IMR-90 (cell line): ENCODE measurements at regions not wholly inside any gene's neighbourhood (a gene's known extent, or its start where the extent isn't known, plus 50 kb on each side); places are given as distances from the start of the nearest gene placed in this dataset.

ENCODE experiments used
- BHLHE40 ChIP-seq: fragments of 150-350 bp; IDR thresholded peaks from 2 replicates; pipeline ENCODE4 v1.6.1; 2016; ENCODE audit warnings: mild to moderate bottlenecking, low read depth, low read length
- CEBPB ChIP-seq: IDR thresholded peaks from 2 replicates; pipeline ENCODE4 v1.6.1; 2012; ENCODE audit warnings: low read depth, low read length, improper control_type of control experiment
- CTCF ChIP-seq: conservative IDR thresholded peaks from 2 replicates; pipeline ENCODE4 v1.5.1; 2012; ENCODE audit warnings: mild to moderate bottlenecking, low read depth, low read length, improper control_type of control experiment
- ELK1 ChIP-seq: fragments of 150-350 bp; IDR thresholded peaks from 2 replicates; pipeline ENCODE4 v1.6.1; 2016; ENCODE audit warnings: low read depth, mild to moderate bottlenecking, low read length, moderate library complexity, borderline replicate concordance
- FOS ChIP-seq: fragments of 150-350 bp; IDR thresholded peaks from 2 replicates; pipeline ENCODE4 v1.6.1; 2016; ENCODE audit warnings: low read depth, low read length
- MAFK ChIP-seq: IDR thresholded peaks from 2 replicates; pipeline ENCODE4 v1.6.1; 2012; ENCODE audit warnings: low read depth, low read length, improper control_type of control experiment
- MAZ ChIP-seq: IDR thresholded peaks from 2 replicates; pipeline ENCODE4 v1.6.1; 2012; ENCODE audit warnings: low read depth, mild to moderate bottlenecking, low read length, improper control_type of control experiment, moderate library complexity, borderline replicate concordance
- NFE2L2 ChIP-seq: fragments of 150-350 bp; IDR thresholded peaks from 2 replicates; pipeline ENCODE4 v1.6.1; 2016; ENCODE audit warnings: low read depth, mild to moderate bottlenecking, low read length
- POLR2A ChIP-seq: IDR thresholded peaks from 2 replicates; pipeline ENCODE4 v1.6.1; 2012; ENCODE audit warnings: mild to moderate bottlenecking, low read depth, low read length
- RAD21 ChIP-seq: IDR thresholded peaks from 2 replicates; pipeline ENCODE4 v1.6.1; 2012; ENCODE audit warnings: low read length, improper control_type of control experiment
- RCOR1 ChIP-seq: IDR thresholded peaks from 2 replicates; pipeline ENCODE4 v1.6.1; 2012; ENCODE audit warnings: mild to moderate bottlenecking, low read length, improper control_type of control experiment; ENCODE audit not compliant: insufficient replicate concordance
- RFX5 ChIP-seq: IDR thresholded peaks from 2 replicates; pipeline ENCODE4 v1.8.0; 2012; ENCODE audit warnings: low read depth, mild to moderate bottlenecking, low read length, moderate library complexity
- SMC3 ChIP-seq: fragments of 150-350 bp; IDR thresholded peaks from 2 replicates; pipeline ENCODE4 v1.6.1; 2016; ENCODE audit warnings: low read depth, mild to moderate bottlenecking, antibody characterized with exemption, low read length, moderate library complexity

GRCh38 chr15:77698481-77698880 lies 65.8 kb upstream of the LINGO1 start:
- TF ChIP-seq CTCF (no peak), RCOR1 (no peak), MAFK (no peak), FOS (no peak), NFE2L2 (no peak), POLR2A (no peak), MAZ (no peak), BHLHE40 (no peak), RFX5 (no peak), RAD21 (no peak), SMC3 (no peak), ELK1 (no peak), CEBPB (no peak)
